ENCODE measurements at regions not wholly inside any gene's neighbourhood (a gene's known extent, or its start where the extent isn't known, plus 50 kb on each side); places are given as distances from the start of the nearest gene placed in this dataset.

- H3K4me1 ChIP-seq (ENCODE audit: insufficient read depth, low read length, severe bottlenecking) = no peaks in the 10 kb centered on the region
- no peaks in the 10 kb centered on the region for H3K9me2 ChIP-seq (ENCODE audit: low read depth, low read length)
- no peaks in the 10 kb centered on the region for H3K27me3 ChIP-seq (ENCODE audit: insufficient read depth, low read length)
- H4K20me1 ChIP-seq (ENCODE audit: insufficient read depth, low read length) = no peaks in the 10 kb centered on the region
- H3K4me2 ChIP-seq (ENCODE audit: low read length) = no peak overlapping the region
- TF ChIP-seq CTCF (IDR thresholded peaks at IDR 0.05; ENCODE audit: low read length) (no peak), EZH2 (IDR thresholded peaks at IDR 0.05; ENCODE audit: borderline replicate concordance, low read length) (no peak)
- no peak overlapping the region for H2AFZ ChIP-seq (ENCODE audit: low read length)
- no peaks in the 10 kb centered on the region for H3K79me2 ChIP-seq (ENCODE audit: insufficient read depth, low read length)
- no peaks in the 10 kb centered on the region for H3K36me3 ChIP-seq (ENCODE audit: insufficient read depth, low read length)
- H3K9ac ChIP-seq (ENCODE audit: low read length) = no peak overlapping the region
- H3K27ac ChIP-seq (ENCODE audit: low read depth, low read length, poor library complexity, severe bottlenecking) = no peak overlapping the region
- no peaks in the 10 kb centered on the region for H3F3A ChIP-seq (ENCODE audit: insufficient read depth, low read length)
- H3K9me3 ChIP-seq (ENCODE audit: low read length) = no peaks in the 10 kb centered on the region
- H3K4me3 ChIP-seq (ENCODE audit: low read depth, low read length, poor library complexity, severe bottlenecking) = no peak overlapping the region
Measured at GRCh38 chr18:26736301-26736700, 129.2 kb downstream of the AQP4 start.

GRCh38 chr18:26734760-26735159 lies 130.7 kb downstream of the AQP4 start:
- Histone ChIP-seq H3K27ac (ENCODE audit: low read depth, low read length, poor library complexity, severe bottlenecking) (no peak overlapping the region), H3K9me2 (ENCODE audit: low read depth, low read length) (no peaks in the 10 kb centered on the region), H3K27me3 (ENCODE audit: insufficient read depth, low read length) (no peaks in the 10 kb centered on the region), H3F3A (ENCODE audit: insufficient read depth, low read length) (no peaks in the 10 kb centered on the region), H4K20me1 (ENCODE audit: insufficient read depth, low read length) (no peaks in the 10 kb centered on the region), H3K4me2 (ENCODE audit: low read length) (no peak overlapping the region), H3K79me2 (ENCODE audit: insufficient read depth, low read length) (no peaks in the 10 kb centered on the region), H3K4me3 (ENCODE audit: low read depth, low read length, poor library complexity, severe bottlenecking) (no peak overlapping the region), H3K4me1 (ENCODE audit: insufficient read depth, low read length, severe bottlenecking) (no peaks in the 10 kb centered on the region), H3K9me3 (ENCODE audit: low read length) (no peaks in the 10 kb centered on the region), H3K9ac (ENCODE audit: low read length) (no peak overlapping the region), H2AFZ (ENCODE audit: low read length) (no peak overlapping the region), H3K36me3 (ENCODE audit: insufficient read depth, low read length) (no peaks in the 10 kb centered on the region)
- TF ChIP-seq EZH2 (IDR thresholded peaks at IDR 0.05; ENCODE audit: borderline replicate concordance, low read length) (no peak), CTCF (IDR thresholded peaks at IDR 0.05; ENCODE audit: low read length) (no peak)

- no peak overlapping the region for H3K4me3 ChIP-seq (ENCODE audit: low read depth, low read length, poor library complexity, severe bottlenecking)
- no peaks in the 10 kb centered on the region for H3F3A ChIP-seq (ENCODE audit: insufficient read depth, low read length)
- H3K79me2 ChIP-seq (ENCODE audit: insufficient read depth, low read length) = no peaks in the 10 kb centered on the region
- H3K4me2 ChIP-seq (ENCODE audit: low read length) = no peak overlapping the region
- no peak overlapping the region for H3K9ac ChIP-seq (ENCODE audit: low read length)
- no peaks in the 10 kb centered on the region for H4K20me1 ChIP-seq (ENCODE audit: insufficient read depth, low read length)
- H3K4me1 ChIP-seq (ENCODE audit: insufficient read depth, low read length, severe bottlenecking) = no peaks in the 10 kb centered on the region
- H3K27me3 ChIP-seq (ENCODE audit: insufficient read depth, low read length) = no peaks in the 10 kb centered on the region
- H3K27ac ChIP-seq (ENCODE audit: low read depth, low read length, poor library complexity, severe bottlenecking) = no peak overlapping the region
- no peaks in the 10 kb centered on the region for H3K36me3 ChIP-seq (ENCODE audit: insufficient read depth, low read length)
- no peaks in the 10 kb centered on the region for H3K9me2 ChIP-seq (ENCODE audit: low read depth, low read length)
- no peak for TF ChIP-seq CTCF (IDR thresholded peaks at IDR 0.05; ENCODE audit: low read length)
- no peak for TF ChIP-seq EZH2 (IDR thresholded peaks at IDR 0.05; ENCODE audit: borderline replicate concordance, low read length)
- no peak overlapping the region for H2AFZ ChIP-seq (ENCODE audit: low read length)
- no peaks in the 10 kb centered on the region for H3K9me3 ChIP-seq (ENCODE audit: low read length)
Measured at GRCh38 chr18:26729449-26729848, 136.1 kb downstream of the AQP4 start.
